GM12875 (cell line): ENCODE measurements at regions not wholly inside any gene's neighbourhood (a gene's known extent, or its start where the extent isn't known, plus 50 kb on each side); places are given as distances from the start of the nearest gene placed in this dataset.
"Not testable (repeated sequence)": the region's sequence is repeated elsewhere in the genome, so short reads cannot be mapped to it uniquely, and the experiment has no call there.

Experiments used
- H3K4me3 ChIP-seq: one replicate; pipeline ENCODE4 v1.5.1; 2011; ENCODE audit warnings: low read depth, low read length, control low read depth
- CTCF ChIP-seq: IDR thresholded peaks from 2 replicates; pipeline ENCODE4 v1.5.1; 2011; ENCODE audit warnings: low read depth, mild to moderate bottlenecking, control low read depth, inconsistent platforms, low read length, moderate library complexity, borderline replicate concordance; ENCODE audit not compliant: insufficient read depth

GRCh38 chr3:180430896-180431295 lies 171.1 kb upstream of the TTC14 start:
- TF ChIP-seq CTCF = no peak
- no peak overlapping the region for H3K4me3 ChIP-seq

GRCh38 chr3:180433152-180433551 lies 168.8 kb upstream of the TTC14 start:
- H3K4me3 ChIP-seq = no peak overlapping the region
- TF ChIP-seq CTCF = no peak

GRCh38 chr3:180447136-180447535 lies 154.8 kb upstream of the TTC14 start:
- no peak overlapping the region for H3K4me3 ChIP-seq
- TF ChIP-seq CTCF = no peak

- not testable (repeated sequence) for H3K4me3 ChIP-seq
These were observed 153.6 kb upstream of the TTC14 start for GRCh38 chr3:180448407-180448806.

- TF ChIP-seq CTCF = no peak
- H3K4me3 ChIP-seq = no peak overlapping the region
These were observed 144.7 kb upstream of the TTC14 start for GRCh38 chr3:180457225-180457624.

GRCh38 chr3:180466401-180467011 lies 135.5 kb upstream of the TTC14 start:
- no peak overlapping the region for H3K4me3 ChIP-seq
- TF ChIP-seq CTCF = no peak

GRCh38 chr3:180467177-180467576 lies 134.8 kb upstream of the TTC14 start:
- no peak for TF ChIP-seq CTCF
- no peak overlapping the region for H3K4me3 ChIP-seq

GRCh38 chr3:180469149-180469548 lies 132.8 kb upstream of the TTC14 start:
- no peak overlapping the region for H3K4me3 ChIP-seq
- no peak for TF ChIP-seq CTCF
